HG03565 (cell line): ENCODE measurements at regions not wholly inside any gene's neighbourhood (a gene's known extent, or its start where the extent isn't known, plus 50 kb on each side); places are given as distances from the start of the nearest gene placed in this dataset.
A peak's percentile ranks its signal among the peaks of the same experiment; 100 is the strongest.

ENCODE experiments used
- ATAC-seq: cut with Tn5 transposase; IDR thresholded peaks from one replicate; pipeline ENCODE4 v1.9.1; 2021; ENCODE audit warnings: mild to moderate bottlenecking, moderate library complexity; ENCODE audit not compliant: unreplicated experiment

GRCh38 chr1:163650624-163651023 is 328.9 kb downstream of the NUF2 start:
- no peak for ATAC-seq

- ATAC-seq = no peak
These were observed 330.7 kb downstream of the NUF2 start for GRCh38 chr1:163652441-163652840.

GRCh38 chr1:163655565-163655964 is 333.8 kb downstream of the NUF2 start:
- ATAC-seq = no peak

GRCh38 chr1:163656095-163656759 is 334.5 kb downstream of the NUF2 start:
- ATAC-seq = no peak

- no peak for ATAC-seq
These were observed 336.0 kb downstream of the NUF2 start for GRCh38 chr1:163657719-163658118.

GRCh38 chr1:163661391-163661790 is 339.6 kb downstream of the NUF2 start:
- ATAC-seq = no peak

GRCh38 chr1:163664671-163665335 is 343.0 kb downstream of the NUF2 start:
- ATAC-seq = no peak

GRCh38 chr1:163668472-163668871 is 346.7 kb downstream of the NUF2 start:
- ATAC-seq = no peak

GRCh38 chr1:163670989-163671757 is 349.4 kb downstream of the NUF2 start:
- ATAC-seq = no peak

GRCh38 chr1:163672976-163673758 is 351.4 kb downstream of the NUF2 start:
- no peak for ATAC-seq

- ATAC-seq = no peak
These were observed 352.0 kb downstream of the NUF2 start for GRCh38 chr1:163673759-163674151.

GRCh38 chr1:163674236-163674635 is 352.5 kb downstream of the NUF2 start:
- ATAC-seq = no peak

- ATAC-seq = no peak
These were observed 363.0 kb downstream of the NUF2 start for GRCh38 chr1:163684785-163685184.

- no peak for ATAC-seq
These were observed 370.5 kb downstream of the NUF2 start for GRCh38 chr1:163692266-163692665.

GRCh38 chr1:163697137-163697536 is 375.4 kb downstream of the NUF2 start:
- peak; percentile 74 for ATAC-seq

- ATAC-seq = no peak
These were observed 380.1 kb downstream of the NUF2 start for GRCh38 chr1:163701783-163702374.

- no peak for ATAC-seq
These were observed 382.0 kb downstream of the NUF2 start for GRCh38 chr1:163703794-163704193.

- ATAC-seq = no peak
These were observed 385.2 kb downstream of the NUF2 start for GRCh38 chr1:163706915-163707314.

GRCh38 chr1:163709636-163710035 is 387.9 kb downstream of the NUF2 start:
- no peak for ATAC-seq

GRCh38 chr1:163712321-163712720 is 390.6 kb downstream of the NUF2 start:
- ATAC-seq = no peak

- ATAC-seq = no peak
These were observed 398.5 kb downstream of the NUF2 start for GRCh38 chr1:163720294-163720693.
